BE2C (cell line): ENCODE measurements at regions not wholly inside any gene's neighbourhood (a gene's known extent, or its start where the extent isn't known, plus 50 kb on each side); places are given as distances from the start of the nearest gene placed in this dataset.

Experiments used
- DNase-seq: peaks from one replicate; pipeline ENCODE4 v3.0.0-alpha.2; 2020
- H3K27me3 ChIP-seq: fragments of 250-450 bp; sonication (Bioruptor Pico); 2 replicates; pipeline ENCODE4 v1.5.1; 2020; ENCODE audit warnings: mild to moderate bottlenecking
- H3K36me3 ChIP-seq: fragments of 250-450 bp; sonication (Bioruptor Pico); 2 replicates; pipeline ENCODE4 v1.5.1; 2020; ENCODE audit warnings: mild to moderate bottlenecking
- H3K4me1 ChIP-seq: fragments of 250-450 bp; sonication (Bioruptor Pico); 2 replicates; pipeline ENCODE4 v1.5.1; 2020
- H3K4me3 ChIP-seq: 2 replicates; pipeline ENCODE4 v1.5.1; 2011; ENCODE audit warnings: low read depth, low read length
- H3K9me3 ChIP-seq: fragments of 250-450 bp; sonication (Bioruptor Pico); 2 replicates; pipeline ENCODE4 v1.5.1; 2020
- TF ChIP-seq, protein P1 (sequence below): IDR thresholded peaks from 2 replicates; pipeline ENCODE4 v1.5.1; 2012; ENCODE audit warnings: mild to moderate bottlenecking, low read depth, low read length

DNA sequence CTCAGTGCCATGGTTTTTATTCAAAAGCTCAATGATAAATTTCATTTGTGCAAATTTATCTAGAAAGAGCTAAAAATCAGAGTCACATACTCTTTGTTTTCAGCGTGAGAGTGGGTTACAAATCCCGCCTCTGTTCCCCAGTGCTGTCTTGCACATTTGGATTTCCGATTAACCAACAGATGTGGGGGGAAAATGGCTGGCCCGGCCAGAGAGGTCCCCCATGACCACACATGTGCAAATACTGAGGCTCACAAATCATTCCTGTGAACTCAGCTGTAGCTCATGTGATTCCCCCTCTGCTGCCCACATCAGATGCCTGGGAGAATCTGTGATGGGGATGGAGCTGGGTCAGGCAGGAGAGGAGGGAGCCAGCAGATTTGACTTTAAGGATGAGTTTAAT, 168.7 kb downstream of the PAX1 start:
- Histone ChIP-seq H3K4me1 (no peaks in the 10 kb centered on the region), H3K27me3 (no peaks in the 10 kb centered on the region), H3K36me3 (no peaks in the 10 kb centered on the region), H3K9me3 (peaks cover 4% of the 10 kb centered on the region; the same call in 1 of the 2 replicates), H3K4me3 (no peak overlapping the region)
- DNase-seq: no peak
- TF ChIP-seq, protein P1, sequence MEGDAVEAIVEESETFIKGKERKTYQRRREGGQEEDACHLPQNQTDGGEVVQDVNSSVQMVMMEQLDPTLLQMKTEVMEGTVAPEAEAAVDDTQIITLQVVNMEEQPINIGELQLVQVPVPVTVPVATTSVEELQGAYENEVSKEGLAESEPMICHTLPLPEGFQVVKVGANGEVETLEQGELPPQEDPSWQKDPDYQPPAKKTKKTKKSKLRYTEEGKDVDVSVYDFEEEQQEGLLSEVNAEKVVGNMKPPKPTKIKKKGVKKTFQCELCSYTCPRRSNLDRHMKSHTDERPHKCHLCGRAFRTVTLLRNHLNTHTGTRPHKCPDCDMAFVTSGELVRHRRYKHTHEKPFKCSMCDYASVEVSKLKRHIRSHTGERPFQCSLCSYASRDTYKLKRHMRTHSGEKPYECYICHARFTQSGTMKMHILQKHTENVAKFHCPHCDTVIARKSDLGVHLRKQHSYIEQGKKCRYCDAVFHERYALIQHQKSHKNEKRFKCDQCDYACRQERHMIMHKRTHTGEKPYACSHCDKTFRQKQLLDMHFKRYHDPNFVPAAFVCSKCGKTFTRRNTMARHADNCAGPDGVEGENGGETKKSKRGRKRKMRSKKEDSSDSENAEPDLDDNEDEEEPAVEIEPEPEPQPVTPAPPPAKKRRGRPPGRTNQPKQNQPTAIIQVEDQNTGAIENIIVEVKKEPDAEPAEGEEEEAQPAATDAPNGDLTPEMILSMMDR: no peak

DNA sequence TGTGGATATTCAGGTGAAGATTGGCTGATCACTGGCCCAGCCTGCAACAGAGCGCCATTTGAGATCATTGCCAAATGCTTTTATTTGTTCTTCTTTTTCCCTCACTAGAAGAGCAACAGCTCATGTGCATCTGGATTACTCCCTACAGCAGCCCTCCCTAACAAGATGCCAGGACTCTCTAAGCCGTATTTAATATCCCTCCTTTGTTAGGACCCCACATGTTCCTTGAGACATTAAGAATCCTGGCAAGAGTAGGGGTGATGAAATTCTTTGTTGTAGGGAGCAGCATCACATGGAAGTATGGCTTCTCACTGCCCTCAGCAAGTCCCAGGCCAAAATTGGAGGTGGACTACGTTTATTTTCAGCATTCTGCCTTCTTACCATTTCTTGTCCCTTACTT, 167.8 kb downstream of the PAX1 start:
- H3K27me3 ChIP-seq: no peaks in the 10 kb centered on the region
- no peak overlapping the region for H3K4me3 ChIP-seq

GRCh38 chr20:21867811-21868210, 162.3 kb downstream of the PAX1 start:
- Histone ChIP-seq H3K4me3 (no peak overlapping the region), H3K9me3 (peaks cover 4% of the 10 kb centered on the region; the same call in 1 of the 2 replicates), H3K27me3 (no peaks in the 10 kb centered on the region), H3K36me3 (no peaks in the 10 kb centered on the region), H3K4me1 (no peaks in the 10 kb centered on the region)
- DNase-seq: no peak
- TF ChIP-seq, protein P1: no peak

More for the DNA sequence above, 167.8 kb downstream of the PAX1 start:
- TF ChIP-seq, protein P1: no peak
- peaks cover 4% of the 10 kb centered on the region; the same call in 1 of the 2 replicates for H3K9me3 ChIP-seq
- no peak for DNase-seq
- no peaks in the 10 kb centered on the region for H3K36me3 ChIP-seq
- H3K4me1 ChIP-seq: no peaks in the 10 kb centered on the region

DNA sequence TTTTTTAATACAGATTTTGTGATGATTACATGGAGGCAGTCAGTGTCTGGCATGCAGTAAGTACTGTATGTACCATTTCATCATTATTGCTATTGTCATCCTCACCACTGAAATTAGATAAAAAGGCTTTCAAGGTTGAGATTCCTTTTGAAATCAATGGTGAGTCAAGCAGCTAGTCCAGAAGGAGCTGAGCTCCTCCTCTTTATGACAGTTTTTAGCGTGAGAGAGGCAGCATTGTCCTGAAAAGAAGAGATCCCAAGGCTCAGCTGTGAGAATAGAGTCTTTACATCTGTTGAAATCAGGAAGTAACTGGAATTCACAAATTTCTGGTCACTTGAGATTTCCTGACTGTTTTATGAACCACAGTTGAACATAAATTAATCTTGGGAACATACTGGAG, 161.9 kb downstream of the PAX1 start:
- H3K9me3 ChIP-seq: peaks cover 4% of the 10 kb centered on the region; the same call in 1 of the 2 replicates
- DNase-seq: no peak

GRCh38 chr20:21862956-21863355, 157.5 kb downstream of the PAX1 start:
- Histone ChIP-seq H3K27me3 (no peaks in the 10 kb centered on the region), H3K36me3 (no peaks in the 10 kb centered on the region), H3K4me3 (no peak overlapping the region), H3K9me3 (no peaks in the 10 kb centered on the region), H3K4me1 (no peaks in the 10 kb centered on the region)
- DNase-seq: no peak
- TF ChIP-seq, protein P1: no peak

More for the DNA sequence above, 161.9 kb downstream of the PAX1 start:
- TF ChIP-seq, protein P1: no peak
- Histone ChIP-seq H3K4me1 (no peaks in the 10 kb centered on the region), H3K27me3 (no peaks in the 10 kb centered on the region), H3K4me3 (no peak overlapping the region), H3K36me3 (no peaks in the 10 kb centered on the region)

DNA sequence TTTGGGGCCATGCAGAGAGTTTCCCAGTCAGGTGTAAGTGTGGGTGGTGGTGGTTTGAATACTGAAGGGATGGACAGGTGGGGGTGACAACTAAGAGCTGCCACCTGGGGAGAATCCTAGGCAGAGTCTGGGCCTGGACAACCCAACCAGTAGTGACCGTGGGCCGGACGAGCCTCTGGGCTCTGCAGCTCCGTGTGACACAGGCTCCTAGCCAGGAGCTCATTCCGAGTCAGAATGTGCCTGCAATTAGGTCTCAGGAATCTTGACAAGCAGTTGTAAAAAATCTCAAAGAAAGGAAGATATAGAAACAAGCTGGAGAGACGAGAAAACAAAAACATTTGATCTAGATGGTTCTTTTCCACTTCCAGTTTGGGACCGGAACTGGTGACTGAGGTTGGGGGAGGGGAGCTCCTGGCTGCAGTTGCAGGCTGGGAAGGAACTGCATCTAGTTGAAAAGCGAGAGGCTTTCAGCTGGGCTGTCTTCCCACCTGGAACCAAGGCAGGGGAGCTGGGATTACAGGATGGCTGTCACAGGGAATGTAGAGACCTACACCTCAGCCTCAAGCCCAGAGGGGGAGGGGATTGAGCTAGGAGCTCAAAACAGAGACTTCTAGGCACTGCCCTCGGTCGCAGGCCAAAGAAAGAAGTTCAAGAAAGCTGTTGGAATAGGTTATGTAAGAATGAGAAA, 156.9 kb downstream of the PAX1 start:
- Histone ChIP-seq H3K4me1 (no peaks in the 10 kb centered on the region), H3K9me3 (no peaks in the 10 kb centered on the region), H3K27me3 (no peaks in the 10 kb centered on the region), H3K36me3 (no peaks in the 10 kb centered on the region), H3K4me3 (no peak overlapping the region)
- no peak for DNase-seq
- TF ChIP-seq, protein P1: no peak
